IPS-15b (cell line): ENCODE measurements at regions not wholly inside any gene's neighbourhood (a gene's known extent, or its start where the extent isn't known, plus 50 kb on each side); places are given as distances from the start of the nearest gene placed in this dataset.

ENCODE experiments used
- H3K27me3 ChIP-seq: one replicate; pipeline ENCODE4 v1.6.1; 2013; ENCODE audit warnings: low read length; ENCODE audit not compliant: control insufficient read depth, insufficient read depth
- H3K36me3 ChIP-seq: one replicate; pipeline ENCODE4 v1.6.1; 2013; ENCODE audit warnings: low read length; ENCODE audit not compliant: control insufficient read depth, insufficient read depth
- H3K4me1 ChIP-seq: one replicate; pipeline ENCODE4 v1.6.1; 2013; ENCODE audit warnings: mild to moderate bottlenecking, low read length; ENCODE audit not compliant: control insufficient read depth, insufficient read depth
- H3K4me3 ChIP-seq: one replicate; pipeline ENCODE4 v1.5.1; 2013; ENCODE audit warnings: low read depth, low read length
- H3K9ac ChIP-seq: one replicate; pipeline ENCODE4 v1.6.1; 2013; ENCODE audit warnings: low read depth, mild to moderate bottlenecking, low read length
- H3K9me3 ChIP-seq: one replicate; pipeline ENCODE4 v1.6.1; 2013; ENCODE audit warnings: mild to moderate bottlenecking, low read length; ENCODE audit not compliant: control insufficient read depth, insufficient read depth

DNA sequence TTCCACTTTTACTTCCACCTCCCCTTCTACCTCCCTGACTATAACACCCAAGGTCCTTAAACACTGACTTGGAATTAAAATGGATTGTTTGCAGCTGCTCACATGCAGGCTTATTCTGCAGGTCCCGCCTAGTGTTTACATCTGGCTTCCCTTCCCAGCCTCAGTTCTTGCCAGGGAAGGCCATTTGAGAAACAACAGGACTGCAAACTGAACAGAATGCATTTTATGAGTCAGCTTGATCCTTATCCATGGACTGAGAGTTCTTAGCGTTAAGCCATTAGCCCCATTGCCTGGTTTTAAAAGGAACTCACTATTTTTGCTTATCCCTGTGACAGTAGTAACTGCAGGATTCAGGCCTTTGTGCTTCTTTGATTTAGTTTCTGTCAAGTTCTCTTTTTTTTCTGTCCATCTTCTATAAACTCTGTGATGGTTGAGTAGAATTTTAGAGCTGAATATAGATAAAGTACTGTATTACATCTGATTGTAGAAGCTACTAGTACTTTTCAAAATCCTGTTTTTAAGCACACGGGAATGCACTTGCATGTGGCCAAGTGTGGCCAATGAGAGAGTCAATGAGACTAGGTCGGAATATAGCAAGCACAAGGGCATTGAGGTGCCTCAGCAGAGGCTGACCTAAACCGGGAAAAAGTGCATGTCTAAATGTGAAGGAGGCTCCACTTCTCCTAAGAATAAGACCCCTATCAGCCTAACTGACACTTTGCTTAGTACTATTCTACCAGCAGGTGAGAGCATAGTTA, 106.4 kb downstream of the TUSC7 start:
- H3K36me3 ChIP-seq: no peaks in the 10 kb centered on the region
- H3K4me1 ChIP-seq: peaks cover 23% of the 10 kb centered on the region
- H3K9me3 ChIP-seq: no peaks in the 10 kb centered on the region
- H3K27me3 ChIP-seq: no peaks in the 10 kb centered on the region
- H3K9ac ChIP-seq: no peak overlapping the region
- no peak overlapping the region for H3K4me3 ChIP-seq

DNA sequence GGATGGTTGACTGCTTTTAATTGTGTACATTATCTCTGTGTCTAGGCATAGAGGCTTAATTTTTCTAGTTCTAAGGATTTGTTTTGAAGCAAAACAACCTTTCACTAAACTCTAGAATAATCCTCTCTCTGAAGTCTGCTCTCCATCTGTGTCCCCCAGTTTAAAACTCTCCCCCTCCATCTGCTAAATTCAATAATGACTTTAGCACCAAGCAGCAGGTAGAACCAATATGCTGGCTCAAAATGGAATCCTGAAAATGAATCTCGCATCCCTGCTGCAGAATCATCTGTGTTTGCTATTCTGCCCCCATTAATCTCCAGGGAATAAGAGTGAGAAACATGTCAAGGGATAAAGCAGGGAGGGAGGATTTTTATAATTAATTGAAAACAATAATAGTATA, 111.8 kb downstream of the TUSC7 start:
- no peaks in the 10 kb centered on the region for H3K9me3 ChIP-seq
- H3K4me3 ChIP-seq: no peak overlapping the region
- H3K27me3 ChIP-seq: no peaks in the 10 kb centered on the region
- H3K36me3 ChIP-seq: no peaks in the 10 kb centered on the region
- no peak overlapping the region for H3K9ac ChIP-seq
- peaks cover 11% of the 10 kb centered on the region for H3K4me1 ChIP-seq

DNA sequence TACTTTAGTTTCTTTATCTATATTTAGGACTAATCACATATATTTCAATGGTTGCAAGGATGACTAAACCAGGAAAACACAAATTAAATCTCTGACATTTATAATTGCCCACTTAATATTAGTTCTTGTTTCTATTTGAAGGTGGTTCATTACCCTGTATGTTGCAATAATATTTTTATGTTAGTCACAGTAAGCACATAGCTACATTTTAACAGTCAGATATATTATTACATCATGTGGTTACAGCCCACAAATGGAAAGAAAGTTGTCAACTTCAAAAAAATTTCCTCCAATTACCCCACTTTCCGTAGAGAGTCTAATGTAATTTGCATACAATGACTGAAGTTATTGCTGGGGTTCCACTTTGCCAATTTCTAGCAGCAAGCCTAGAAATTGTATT, 114.6 kb downstream of the TUSC7 start:
- no peaks in the 10 kb centered on the region for H3K9me3 ChIP-seq
- H3K36me3 ChIP-seq: no peaks in the 10 kb centered on the region
- H3K9ac ChIP-seq: no peak overlapping the region
- H3K27me3 ChIP-seq: no peaks in the 10 kb centered on the region
- no peak overlapping the region for H3K4me3 ChIP-seq
- no peaks in the 10 kb centered on the region for H3K4me1 ChIP-seq

DNA sequence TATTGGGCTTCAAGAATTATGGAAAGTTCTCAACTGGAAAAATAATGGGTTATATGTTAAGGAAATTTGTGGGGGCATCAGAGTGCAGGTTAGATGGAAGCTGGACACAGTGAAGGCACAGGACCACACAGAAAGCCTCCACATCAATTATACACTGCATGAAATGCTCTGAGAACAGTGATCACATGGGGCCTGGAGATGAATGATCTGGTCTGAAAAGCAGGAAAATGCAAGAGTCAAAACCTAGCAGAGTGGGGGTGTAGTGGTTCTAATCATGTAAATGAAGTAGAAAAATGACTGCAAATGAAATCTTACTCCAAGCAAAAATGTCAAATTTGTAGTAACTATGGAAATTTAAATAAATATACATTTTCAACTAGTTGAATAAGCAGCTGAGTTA, 123.6 kb downstream of the TUSC7 start:
- Histone ChIP-seq H3K27me3 (no peaks in the 10 kb centered on the region), H3K9me3 (no peaks in the 10 kb centered on the region), H3K9ac (no peak overlapping the region), H3K4me3 (no peak overlapping the region), H3K36me3 (no peaks in the 10 kb centered on the region), H3K4me1 (peaks cover 9% of the 10 kb centered on the region)

DNA sequence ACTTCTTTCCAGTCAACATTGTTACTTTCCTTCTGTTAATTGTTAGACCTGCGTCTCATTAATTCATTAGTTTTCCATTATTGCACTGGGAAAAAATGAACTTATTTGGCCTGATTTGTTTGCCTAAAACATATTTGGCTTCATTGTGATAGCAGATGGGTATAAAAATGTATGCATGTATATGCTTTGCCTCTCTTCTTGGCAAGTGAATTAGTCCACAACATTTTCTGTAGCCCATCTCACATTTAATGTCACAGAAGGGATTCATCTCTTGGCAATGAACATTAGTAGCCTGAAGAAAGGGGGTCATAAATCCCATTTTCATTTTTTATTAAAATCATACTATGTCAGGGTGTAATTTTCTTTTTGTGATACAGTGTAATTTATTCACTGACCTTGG, 125.2 kb downstream of the TUSC7 start:
- no peaks in the 10 kb centered on the region for H3K27me3 ChIP-seq
- H3K4me1 ChIP-seq: peaks cover 9% of the 10 kb centered on the region
- no peaks in the 10 kb centered on the region for H3K9me3 ChIP-seq
- no peak overlapping the region for H3K4me3 ChIP-seq
- no peaks in the 10 kb centered on the region for H3K36me3 ChIP-seq
- H3K9ac ChIP-seq: no peak overlapping the region

DNA sequence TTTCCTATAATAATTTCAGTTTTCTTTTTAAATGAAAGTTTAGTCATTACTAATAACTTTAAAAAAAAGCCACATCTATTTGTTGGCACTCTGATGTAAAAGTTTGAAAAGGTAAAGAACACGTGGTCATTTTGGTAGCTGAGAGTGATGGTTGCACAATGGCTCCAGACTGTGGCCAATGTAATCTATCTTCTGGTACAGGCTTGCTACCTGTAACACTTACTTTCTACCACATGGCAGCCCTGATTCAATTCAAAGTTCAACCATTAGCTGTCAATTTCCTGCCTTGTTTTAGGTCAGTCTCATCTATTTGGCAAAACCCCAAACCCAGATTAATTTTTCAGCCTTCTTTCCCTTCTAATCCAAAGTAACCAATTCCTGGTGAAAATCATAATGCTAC, 126.1 kb downstream of the TUSC7 start:
- Histone ChIP-seq H3K9me3 (no peaks in the 10 kb centered on the region), H3K9ac (no peak overlapping the region), H3K36me3 (no peaks in the 10 kb centered on the region), H3K4me1 (peaks cover 9% of the 10 kb centered on the region), H3K4me3 (no peak overlapping the region), H3K27me3 (no peaks in the 10 kb centered on the region)

DNA sequence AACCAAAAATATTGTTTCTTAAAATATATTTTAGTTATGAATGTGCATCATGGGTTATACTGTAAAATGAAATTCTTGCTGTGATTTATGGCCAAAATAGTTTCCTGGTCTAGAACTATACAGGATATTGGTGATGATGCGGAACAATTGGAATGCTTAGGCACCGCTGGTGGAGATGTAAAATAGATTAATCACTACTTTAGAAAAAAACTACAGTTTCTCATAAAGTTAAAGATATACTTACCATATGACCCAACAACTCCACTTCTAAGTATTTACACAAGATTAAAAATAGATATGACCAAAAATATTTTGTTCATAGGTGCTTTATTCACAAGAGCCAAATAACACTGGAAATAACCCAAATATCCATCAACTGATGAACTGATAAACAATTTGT, 126.7 kb downstream of the TUSC7 start:
- Histone ChIP-seq H3K36me3 (no peaks in the 10 kb centered on the region), H3K27me3 (no peaks in the 10 kb centered on the region), H3K4me1 (peaks cover 12% of the 10 kb centered on the region), H3K4me3 (no peak overlapping the region), H3K9ac (no peak overlapping the region), H3K9me3 (no peaks in the 10 kb centered on the region)

DNA sequence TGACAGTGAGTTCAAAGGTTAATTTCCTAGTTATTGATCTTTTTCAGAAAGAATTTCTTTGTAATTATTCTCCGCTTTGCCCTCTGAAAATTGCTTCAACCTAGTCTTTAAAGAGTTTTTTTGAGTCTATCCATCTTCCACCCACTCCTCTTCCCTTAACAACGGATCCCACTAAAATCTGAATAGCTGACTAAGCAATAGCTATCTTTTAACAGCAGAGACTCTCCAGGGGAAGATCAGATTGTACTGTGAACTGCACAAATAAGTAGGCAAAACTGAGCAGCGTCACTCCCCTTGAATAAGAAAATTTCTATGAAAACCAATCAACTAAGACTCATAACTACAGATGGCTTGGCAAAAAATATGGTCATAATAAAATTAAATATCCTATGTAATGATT, 127.9 kb downstream of the TUSC7 start:
- Histone ChIP-seq H3K9ac (no peak overlapping the region), H3K4me3 (no peak overlapping the region), H3K27me3 (no peaks in the 10 kb centered on the region), H3K36me3 (no peaks in the 10 kb centered on the region), H3K4me1 (peaks cover 22% of the 10 kb centered on the region), H3K9me3 (no peaks in the 10 kb centered on the region)

DNA sequence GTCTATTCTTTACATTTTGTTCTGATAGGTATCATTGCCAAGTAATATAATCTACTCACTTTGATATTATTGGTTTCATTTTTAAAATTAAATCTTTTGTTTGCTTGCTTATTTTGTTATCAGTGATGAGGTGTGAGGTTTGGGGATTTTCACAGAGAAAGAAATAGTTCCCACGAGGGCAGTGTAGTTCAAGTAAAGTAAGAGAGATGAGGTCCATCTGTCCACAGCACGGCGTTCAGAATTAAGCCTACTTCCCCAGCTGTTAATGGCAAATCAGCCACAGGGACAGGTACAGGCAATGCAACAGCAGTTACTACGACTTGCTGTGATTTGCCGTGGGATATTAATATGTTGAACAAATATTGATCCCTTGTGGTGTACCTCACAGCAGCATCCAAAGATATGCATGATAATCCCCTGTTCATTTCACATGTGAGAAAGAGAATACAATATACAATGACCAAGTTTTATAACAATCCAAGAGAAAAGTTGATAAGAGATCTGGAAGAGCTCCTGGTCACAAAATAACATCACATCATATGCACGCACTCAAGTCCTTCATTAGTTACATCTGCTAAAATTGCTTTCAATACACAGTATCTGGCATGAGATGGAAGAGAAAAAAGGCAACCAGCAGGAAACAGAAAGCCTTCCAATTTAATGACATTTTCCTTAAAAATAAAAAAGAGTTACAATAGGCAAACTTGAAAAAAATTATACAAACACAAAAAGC, 131.6 kb downstream of the TUSC7 start:
- Histone ChIP-seq H3K27me3 (no peaks in the 10 kb centered on the region), H3K4me3 (no peak overlapping the region), H3K9me3 (no peaks in the 10 kb centered on the region), H3K9ac (no peak overlapping the region), H3K36me3 (no peaks in the 10 kb centered on the region), H3K4me1 (peaks cover 16% of the 10 kb centered on the region)

DNA sequence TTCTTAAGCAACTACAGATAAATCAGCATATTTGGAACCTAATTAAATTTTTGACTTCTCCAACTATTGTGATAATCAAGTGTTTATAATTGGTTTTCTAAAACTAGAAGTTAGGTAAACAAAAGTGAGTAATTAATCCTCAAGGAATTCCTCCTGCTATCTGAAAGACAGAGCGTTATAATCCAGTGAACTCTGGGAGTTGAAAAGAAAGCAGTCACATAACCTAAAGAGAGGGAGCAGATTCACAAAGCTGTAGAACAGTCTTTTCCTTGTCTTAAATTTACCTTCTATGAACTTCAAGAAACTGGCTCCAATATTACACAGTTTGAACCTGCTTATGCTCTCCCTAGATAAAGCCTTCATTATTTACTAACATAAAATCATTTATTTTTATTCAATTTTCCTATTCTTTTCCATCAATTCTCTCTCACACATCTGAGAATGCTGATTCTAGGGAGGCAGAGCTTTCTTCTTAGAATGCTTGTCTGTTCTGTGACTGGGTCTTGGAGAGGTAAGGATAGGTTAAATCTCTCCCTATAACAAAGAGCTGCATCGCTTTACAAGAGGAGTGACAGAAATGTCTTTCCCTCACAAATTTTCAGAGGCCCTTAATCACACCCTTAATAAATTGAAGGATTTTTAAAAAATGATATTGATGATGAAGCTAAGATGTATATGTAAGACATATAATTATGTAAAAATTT, 132.8 kb downstream of the TUSC7 start:
- Histone ChIP-seq H3K27me3 (no peaks in the 10 kb centered on the region), H3K9ac (no peak overlapping the region), H3K4me3 (no peak overlapping the region), H3K9me3 (no peaks in the 10 kb centered on the region), H3K4me1 (peaks cover 16% of the 10 kb centered on the region), H3K36me3 (no peaks in the 10 kb centered on the region)

DNA sequence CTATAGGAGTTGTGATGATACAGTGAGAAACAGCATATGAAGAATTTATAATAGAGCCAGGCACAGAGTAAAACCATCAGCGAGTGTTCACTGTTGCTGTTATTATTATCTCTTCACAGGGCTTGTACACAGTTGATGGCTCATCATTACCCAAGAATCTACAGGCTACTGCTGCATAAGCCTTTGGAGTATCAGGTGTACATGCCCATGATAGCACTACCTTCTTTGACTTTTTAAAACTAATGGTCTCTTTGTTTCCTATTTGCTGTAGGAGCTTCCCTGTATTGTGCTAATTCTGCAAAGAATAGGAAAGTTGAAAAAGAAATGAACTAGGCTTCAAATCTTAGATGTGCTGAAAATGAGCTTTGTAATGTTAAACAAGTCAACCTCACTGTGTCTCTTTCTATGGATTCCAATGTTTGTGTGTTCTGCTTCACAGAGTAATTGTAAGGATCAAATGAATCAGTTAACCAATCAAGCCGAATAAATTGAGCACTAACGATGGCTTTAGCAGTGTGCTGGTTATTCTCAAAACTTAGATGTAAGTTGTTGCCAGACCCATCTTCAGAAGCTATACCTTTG, 138.8 kb downstream of the TUSC7 start:
- no peak overlapping the region for H3K9ac ChIP-seq
- no peaks in the 10 kb centered on the region for H3K27me3 ChIP-seq
- no peaks in the 10 kb centered on the region for H3K9me3 ChIP-seq
- no peaks in the 10 kb centered on the region for H3K36me3 ChIP-seq
- no peak overlapping the region for H3K4me3 ChIP-seq
- peaks cover 25% of the 10 kb centered on the region for H3K4me1 ChIP-seq
